Hepatic stellate cell (primary cell): ENCODE measurements at regions not wholly inside any gene's neighbourhood (a gene's known extent, or its start where the extent isn't known, plus 50 kb on each side); places are given as distances from the start of the nearest gene placed in this dataset.

Experiments used
- DNase-seq: peaks from one replicate; pipeline ENCODE4 v3.0.0; 2011; ENCODE audit warnings: low spot score

GRCh38 chr9:11726659-11727058 lies 966.5 kb upstream of the TYRP1 start:
- no peak for DNase-seq

- DNase-seq, result no peak
These were observed 957.8 kb upstream of the TYRP1 start for GRCh38 chr9:11735391-11735790.

GRCh38 chr9:11742471-11742870 lies 950.7 kb upstream of the TYRP1 start:
- no peak for DNase-seq

GRCh38 chr9:11743356-11743755 lies 949.8 kb upstream of the TYRP1 start:
- no peak for DNase-seq

- DNase-seq, result no peak
These were observed 943.8 kb upstream of the TYRP1 start for GRCh38 chr9:11749396-11749795.

- DNase-seq, result no peak
These were observed 937.2 kb upstream of the TYRP1 start for GRCh38 chr9:11755951-11756350.

GRCh38 chr9:11757408-11757807 lies 935.8 kb upstream of the TYRP1 start:
- no peak for DNase-seq

- no peak for DNase-seq
These were observed 935.2 kb upstream of the TYRP1 start for GRCh38 chr9:11758016-11758415.

- no peak for DNase-seq
These were observed 913.2 kb upstream of the TYRP1 start for GRCh38 chr9:11779971-11780370.

GRCh38 chr9:11792870-11793269 lies 900.3 kb upstream of the TYRP1 start:
- no peak for DNase-seq

GRCh38 chr9:11794984-11795383 lies 898.2 kb upstream of the TYRP1 start:
- no peak for DNase-seq

- no peak for DNase-seq
These were observed 887.2 kb upstream of the TYRP1 start for GRCh38 chr9:11805969-11806368.

- no peak for DNase-seq
These were observed 871.7 kb upstream of the TYRP1 start for GRCh38 chr9:11821306-11821975.

- DNase-seq, result no peak
These were observed 865.0 kb upstream of the TYRP1 start for GRCh38 chr9:11828201-11828600.

GRCh38 chr9:11833056-11833455 lies 860.1 kb upstream of the TYRP1 start:
- no peak for DNase-seq

GRCh38 chr9:11868795-11869194 lies 824.4 kb upstream of the TYRP1 start:
- DNase-seq, result no peak

- DNase-seq, result no peak
These were observed 821.3 kb upstream of the TYRP1 start for GRCh38 chr9:11871852-11872251.

GRCh38 chr9:11872471-11872870 lies 820.7 kb upstream of the TYRP1 start:
- DNase-seq, result no peak

- no peak for DNase-seq
These were observed 818.8 kb upstream of the TYRP1 start for GRCh38 chr9:11874414-11874813.

- DNase-seq, result no peak
These were observed 800.8 kb upstream of the TYRP1 start for GRCh38 chr9:11892401-11892800.

GRCh38 chr9:11893331-11893730 lies 799.9 kb upstream of the TYRP1 start:
- no peak for DNase-seq

- no peak for DNase-seq
These were observed 799.0 kb upstream of the TYRP1 start for GRCh38 chr9:11894136-11894535.

GRCh38 chr9:11902610-11903009 lies 790.6 kb upstream of the TYRP1 start:
- DNase-seq, result no peak

- no peak for DNase-seq
These were observed 777.5 kb upstream of the TYRP1 start for GRCh38 chr9:11915699-11916098.

GRCh38 chr9:11928871-11929321 lies 764.3 kb upstream of the TYRP1 start:
- DNase-seq, result no peak
